Endodermal cell (in vitro differentiated cells): ENCODE measurements at regions not wholly inside any gene's neighbourhood (a gene's known extent, or its start where the extent isn't known, plus 50 kb on each side); places are given as distances from the start of the nearest gene placed in this dataset.

Experiments
- DNase-seq: peaks from one replicate; pipeline ENCODE4 v3.0.0-alpha.2; 2017
- H3K27ac ChIP-seq: 2 replicates; pipeline ENCODE4 v1.5.1; 2013; ENCODE audit warnings: mild to moderate bottlenecking, low read depth, low read length, moderate library complexity
- H3K27me3 ChIP-seq: 2 replicates; pipeline ENCODE4 v1.6.1; 2013; ENCODE audit warnings: mild to moderate bottlenecking, low read length, moderate library complexity; ENCODE audit not compliant: insufficient read depth, control insufficient read depth, poor library complexity, severe bottlenecking
- H3K36me3 ChIP-seq: 2 replicates; pipeline ENCODE4 v1.7.0; 2013; ENCODE audit warnings: mild to moderate bottlenecking, low read length, moderate library complexity; ENCODE audit not compliant: control insufficient read depth, insufficient read depth
- H3K4me1 ChIP-seq: one replicate; pipeline ENCODE4 v1.7.0; 2013; ENCODE audit warnings: low read length; ENCODE audit not compliant: control insufficient read depth, insufficient read depth
- H3K4me3 ChIP-seq: 2 replicates; pipeline ENCODE4 v1.5.1; 2013; ENCODE audit warnings: mild to moderate bottlenecking, low read length, moderate library complexity
- H3K9ac ChIP-seq: 2 replicates; pipeline ENCODE4 v1.6.1; 2013; ENCODE audit warnings: mild to moderate bottlenecking, low read length, moderate library complexity; ENCODE audit not compliant: poor library complexity, severe bottlenecking; ENCODE audit errors: extremely low read depth
- H3K9me3 ChIP-seq: 2 replicates; pipeline ENCODE4 v1.6.1; 2013; ENCODE audit warnings: mild to moderate bottlenecking, low read length, moderate library complexity; ENCODE audit not compliant: control insufficient read depth
- H3K27ac Mint-ChIP-seq: 2 replicates; pipeline ENCODE4 v1.8.0; 2020; ENCODE audit warnings: mixed read lengths
- H3K27me3 Mint-ChIP-seq: 2 replicates; pipeline ENCODE4 v1.8.0; 2021; ENCODE audit warnings: mild to moderate bottlenecking, mixed read lengths; ENCODE audit not compliant: insufficient read depth
- H3K36me3 Mint-ChIP-seq: 2 replicates; pipeline ENCODE4 v1.8.0; 2020; ENCODE audit warnings: low read depth, mixed read lengths
- H3K4me1 Mint-ChIP-seq: 2 replicates; pipeline ENCODE4 v1.8.0; 2020; ENCODE audit warnings: mixed read lengths
- H3K4me3 Mint-ChIP-seq: 2 replicates; pipeline ENCODE4 v1.8.0; 2020; ENCODE audit warnings: mild to moderate bottlenecking, moderate library complexity, mixed read lengths
- H3K9me3 Mint-ChIP-seq: 2 replicates; pipeline ENCODE4 v1.8.0; 2020; ENCODE audit warnings: mild to moderate bottlenecking, mixed read lengths
- CTCF ChIP-seq: fragments of 200-600 bp; sonication (generic); conservative IDR thresholded peaks from 2 replicates; pipeline ENCODE4 v1.5.0; 2021; ENCODE audit warnings: antibody characterized with exemption, mild to moderate bottlenecking
- WGBS, 2 experiments: methylation state at CpG; one replicate each; pipeline versions ENCODE4 v1.1.5 to v1.1.7; 2013; ENCODE audit warnings: missing lambda C conversion rate in 2 of 2, mixed read lengths in 1 of 2; ENCODE audit not compliant: insufficient coverage in 1 of 2, insufficient read length in 1 of 2; 5-methylcytosine and 5-hydroxymethylcytosine counted together

GRCh38 chr14:84203896-84204295 is 1326.0 kb upstream of the FLRT2 start:
- Mint-ChIP-seq H3K36me3 (peaks cover 1% of the 10 kb centered on the region), H3K4me1 (no peaks in the 10 kb centered on the region), H3K4me3 (no peak overlapping the region), H3K27me3 (no peaks in the 10 kb centered on the region), H3K9me3 (peaks cover 4% of the 10 kb centered on the region), H3K27ac (no peak overlapping the region)
- H3K27ac ChIP-seq, result no peak overlapping the region
- H3K4me1 ChIP-seq, result no peaks in the 10 kb centered on the region
- DNase-seq, result no peak
- no peaks in the 10 kb centered on the region for H3K27me3 ChIP-seq
- no peaks in the 10 kb centered on the region for H3K36me3 ChIP-seq
- no peaks in the 10 kb centered on the region for H3K9me3 ChIP-seq
- no peak overlapping the region for H3K9ac ChIP-seq
- H3K4me3 ChIP-seq, result peak overlapping the region; percentile 22
- TF ChIP-seq CTCF, result no peak

- Mint-ChIP-seq H3K4me3 (no peak overlapping the region), H3K9me3 (peaks cover 4% of the 10 kb centered on the region), H3K36me3 (peaks cover 1% of the 10 kb centered on the region), H3K27me3 (no peaks in the 10 kb centered on the region), H3K27ac (no peak overlapping the region), H3K4me1 (no peaks in the 10 kb centered on the region)
- no peaks in the 10 kb centered on the region for H3K4me1 ChIP-seq
- H3K27me3 ChIP-seq, result no peaks in the 10 kb centered on the region
- no peaks in the 10 kb centered on the region for H3K36me3 ChIP-seq
- no peak overlapping the region for H3K4me3 ChIP-seq
- TF ChIP-seq CTCF, result no peak
- H3K9me3 ChIP-seq, result no peaks in the 10 kb centered on the region
- no peak overlapping the region for H3K9ac ChIP-seq
- 92% methylated on average over 7 of the region's 7 CpGs; no CpG with 5 or more reads in 1 of the 2 experiments for WGBS, 2 experiments
- no peak for DNase-seq
- H3K27ac ChIP-seq, result no peak overlapping the region
Observed at GRCh38 chr14:84208451-84208850, 1321.5 kb upstream of the FLRT2 start.

GRCh38 chr14:84209031-84209430 is 1320.9 kb upstream of the FLRT2 start:
- H3K27ac Mint-ChIP-seq, result no peak overlapping the region
- no peak overlapping the region for H3K4me3 Mint-ChIP-seq
- Histone ChIP-seq H3K27ac (no peak overlapping the region), H3K27me3 (no peaks in the 10 kb centered on the region), H3K9me3 (no peaks in the 10 kb centered on the region), H3K4me3 (no peak overlapping the region), H3K36me3 (no peaks in the 10 kb centered on the region), H3K9ac (no peak overlapping the region), H3K4me1 (no peaks in the 10 kb centered on the region)
- H3K27me3 Mint-ChIP-seq, result no peaks in the 10 kb centered on the region
- no peak for DNase-seq
- no peaks in the 10 kb centered on the region for H3K4me1 Mint-ChIP-seq
- no peak for TF ChIP-seq CTCF
- H3K9me3 Mint-ChIP-seq, result peaks cover 4% of the 10 kb centered on the region
- peaks cover 1% of the 10 kb centered on the region for H3K36me3 Mint-ChIP-seq
- WGBS, 2 experiments, result 75 to 100% methylated on average over 1 of the region's 1 CpG
